SIG-M5 treated with dmso at 0.1 percent for 504 hours (cell line): ENCODE measurements at regions not wholly inside any gene's neighbourhood (a gene's known extent, or its start where the extent isn't known, plus 50 kb on each side); places are given as distances from the start of the nearest gene placed in this dataset.
"Not testable (repeated sequence)": the region's sequence is repeated elsewhere in the genome, so short reads cannot be mapped to it uniquely, and the experiment has no call there.

ENCODE experiments used
- DNase-seq: peaks from one replicate; lab custom pipeline; 2025; ENCODE audit not compliant: unreplicated experiment; lab: John Stamatoyannopoulos, UW

DNA sequence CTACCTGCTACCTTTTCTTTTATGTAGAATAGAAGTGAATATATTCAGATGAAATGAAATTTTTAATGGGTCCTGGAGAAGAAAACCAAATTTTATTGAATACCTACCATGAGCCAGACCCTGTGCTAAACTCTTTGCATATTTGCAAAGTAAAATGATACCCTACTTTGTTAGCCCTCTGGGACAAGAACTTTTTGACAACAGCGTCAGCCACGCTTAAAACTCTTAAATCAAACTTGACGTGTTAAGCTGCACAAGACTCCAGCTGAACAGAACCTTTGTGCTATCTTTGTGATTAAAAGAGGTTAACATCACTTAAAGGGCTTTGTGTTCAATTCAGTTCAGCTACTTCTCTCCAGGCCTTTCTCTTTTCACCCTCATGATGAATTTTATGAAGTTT lies 316.5 kb downstream of the MEX3B start:
- DNase-seq: no peak

DNA sequence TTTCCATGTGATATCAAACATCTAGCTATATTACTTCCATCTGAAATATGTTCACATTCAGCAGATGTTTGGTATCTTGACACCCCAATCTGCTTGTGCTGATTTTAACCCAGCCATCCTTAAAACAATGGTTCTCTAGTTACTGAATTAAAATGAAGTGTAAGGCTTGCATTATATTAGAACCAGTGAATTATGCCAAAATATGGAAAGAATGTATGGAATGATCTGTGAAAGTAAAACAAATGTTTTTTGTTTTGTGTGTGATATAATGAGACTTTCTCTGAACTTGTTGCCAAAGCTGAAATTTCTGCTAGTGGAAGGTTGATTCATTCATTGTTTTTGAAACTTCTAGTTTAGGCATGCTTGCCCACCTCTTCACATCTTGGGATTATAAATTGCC lies 317.1 kb downstream of the MEX3B start:
- no peak for DNase-seq

DNA sequence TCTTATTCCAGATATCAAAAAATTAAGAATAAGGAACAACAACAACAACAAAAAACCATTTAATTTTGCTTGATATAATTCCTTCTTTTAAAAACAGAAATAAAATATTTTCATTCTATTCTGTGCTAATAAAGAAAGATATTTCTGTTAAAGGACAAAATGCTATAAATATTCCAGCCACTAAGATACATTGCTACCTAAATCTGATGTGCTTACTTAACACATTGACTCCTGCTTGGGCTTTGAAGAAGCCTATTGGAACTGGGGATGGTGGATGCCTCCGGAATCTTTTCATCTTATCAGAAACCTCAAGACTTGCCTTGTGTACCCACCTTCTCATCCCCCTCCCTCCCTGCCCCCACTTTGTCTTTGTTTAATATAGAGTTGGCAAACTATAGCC lies 320.2 kb downstream of the MEX3B start:
- DNase-seq: no peak

DNA sequence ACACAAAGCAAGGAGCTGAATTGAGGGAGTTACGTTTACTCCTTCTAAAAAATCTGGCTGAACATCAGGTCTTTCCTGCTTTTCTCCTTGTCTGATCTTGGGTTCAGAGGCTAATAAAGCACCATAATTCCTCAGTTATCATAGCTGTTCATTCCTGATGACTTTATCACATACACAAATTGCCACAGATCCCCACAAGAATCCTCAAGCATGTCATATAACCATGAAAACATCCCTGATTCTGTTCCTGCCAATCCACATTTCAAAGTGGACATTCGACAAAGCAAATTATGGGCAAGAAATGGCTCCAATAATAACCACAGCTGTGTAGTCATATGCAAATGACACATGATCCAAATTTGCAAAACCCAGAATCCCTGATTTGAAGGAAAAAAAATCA lies 321.3 kb downstream of the MEX3B start:
- DNase-seq: no peak

DNA sequence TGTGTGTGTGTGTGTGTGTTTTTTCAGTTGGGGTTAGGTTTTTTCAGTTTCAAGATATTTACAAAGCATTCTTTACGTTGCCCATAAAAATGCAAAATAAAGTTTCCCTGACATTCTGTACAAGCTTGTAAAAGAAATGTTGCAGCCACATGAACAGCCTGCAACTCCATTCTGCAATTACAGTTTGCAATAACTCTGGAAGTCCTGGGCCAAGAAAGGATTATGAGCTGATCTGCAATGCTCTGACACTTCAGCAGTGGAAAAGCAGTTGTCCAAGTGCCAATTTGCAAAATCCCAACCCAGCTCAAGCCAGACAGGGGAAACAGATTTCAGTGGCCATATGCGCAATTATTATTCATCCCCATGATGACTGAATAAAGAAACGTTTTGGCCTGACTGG lies 322.1 kb downstream of the MEX3B start:
- no peak for DNase-seq

DNA sequence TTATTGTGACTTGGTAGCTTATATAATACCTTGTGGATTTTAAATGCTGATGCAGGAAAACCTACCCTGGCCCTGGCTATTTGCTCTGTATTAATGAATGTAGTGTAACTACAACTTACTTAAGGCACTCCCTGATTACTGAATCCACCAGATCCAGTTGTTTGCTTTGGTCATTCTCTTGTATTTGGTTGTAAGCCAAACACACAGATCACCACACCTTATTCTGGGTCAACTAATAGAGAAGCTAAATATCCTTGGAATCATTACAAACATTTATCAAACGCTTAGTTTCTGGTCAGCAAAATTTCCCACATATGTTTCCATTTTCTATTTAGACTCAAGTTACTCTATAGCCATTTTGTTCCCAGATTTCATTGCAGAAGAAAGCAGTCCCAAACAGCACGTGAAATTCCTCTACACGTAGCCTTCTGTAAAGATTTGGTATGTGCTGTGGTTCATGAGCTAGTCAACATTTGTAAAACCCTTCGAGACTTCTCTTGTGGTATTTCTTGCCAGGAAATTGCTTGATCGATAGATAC lies 322.6 kb downstream of the MEX3B start:
- DNase-seq: no peak

DNA sequence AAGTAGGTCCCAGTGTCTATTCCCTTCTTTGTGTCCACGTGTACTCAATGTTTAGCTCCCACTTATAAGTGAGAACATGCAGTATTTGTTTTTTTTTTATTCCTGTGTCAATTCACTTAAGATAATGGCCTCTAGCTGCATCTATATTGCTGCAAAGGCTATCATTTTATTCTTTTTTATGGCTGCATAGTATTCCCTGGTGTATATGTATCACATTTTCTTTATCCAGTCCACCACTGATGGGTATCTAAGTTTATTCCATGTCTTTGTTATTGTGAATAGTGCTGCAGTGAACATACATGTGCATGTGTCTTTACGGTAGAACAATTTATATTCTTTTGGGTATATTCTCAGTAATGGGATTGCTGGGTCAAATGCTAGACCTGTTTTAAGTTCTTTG lies 329.4 kb downstream of the MEX3B start:
- not testable (repeated sequence) for DNase-seq

DNA sequence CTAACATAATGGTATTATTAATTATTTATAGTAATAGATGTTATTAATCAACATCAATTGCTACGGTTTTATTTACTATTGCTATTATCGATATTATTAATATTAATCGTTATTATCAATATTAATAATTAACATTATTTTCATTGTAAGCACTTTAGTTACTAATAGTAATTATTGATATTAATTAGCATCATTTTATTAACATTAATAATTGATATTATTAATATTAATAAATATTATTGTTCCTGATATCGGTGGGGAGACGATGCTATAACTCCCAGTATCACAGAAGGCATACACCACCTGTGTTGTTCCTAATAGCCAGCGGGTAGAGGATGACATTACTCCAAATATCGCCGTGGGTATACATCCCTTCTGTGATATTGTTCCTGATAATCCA lies 335.5 kb downstream of the MEX3B start:
- DNase-seq: no peak

DNA sequence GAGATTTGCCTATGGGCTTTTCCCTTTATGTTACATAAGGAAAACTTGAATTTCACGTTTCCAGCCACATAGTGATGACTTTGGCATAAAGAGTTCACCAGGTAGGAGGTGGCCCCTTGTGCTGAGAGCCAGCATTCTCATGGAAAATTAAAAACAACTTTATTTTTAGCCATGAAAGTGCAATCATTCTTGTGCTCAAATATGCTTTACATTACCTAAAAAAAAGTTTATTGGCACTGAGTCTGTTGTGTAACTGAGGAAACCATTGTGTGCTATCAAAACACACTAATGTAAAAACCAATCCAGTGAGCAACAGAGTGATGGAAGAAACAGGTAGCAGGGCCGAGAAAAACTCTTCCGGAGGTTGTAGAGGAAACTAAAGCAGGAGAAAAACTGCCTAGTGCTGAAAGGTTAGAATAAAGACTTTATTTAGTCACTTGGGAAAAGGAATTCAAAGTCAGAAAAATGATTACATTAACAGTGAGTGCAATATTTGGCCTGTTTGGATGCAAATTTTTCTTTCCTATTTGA lies 332.9 kb upstream of the TMC3 start:
- DNase-seq: not testable (repeated sequence)

DNA sequence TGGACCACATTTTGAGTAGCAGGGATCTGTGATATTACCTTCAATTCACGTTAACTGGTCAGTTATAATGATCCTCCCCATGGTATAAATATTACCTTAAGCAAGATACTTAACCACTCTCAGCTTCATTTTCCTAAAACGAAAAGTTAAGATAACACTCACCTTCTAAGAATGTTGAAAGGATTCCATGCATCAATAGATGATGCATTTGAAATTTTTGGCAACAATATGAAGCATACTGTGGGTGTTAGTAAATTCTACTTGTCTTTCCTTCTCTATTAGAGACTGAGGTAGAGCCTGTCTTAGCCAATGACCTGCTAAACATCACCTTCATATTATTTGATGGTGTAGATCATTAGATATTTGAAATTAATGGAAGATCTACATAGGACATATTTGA lies 331.7 kb upstream of the TMC3 start:
- not testable (repeated sequence) for DNase-seq

DNA sequence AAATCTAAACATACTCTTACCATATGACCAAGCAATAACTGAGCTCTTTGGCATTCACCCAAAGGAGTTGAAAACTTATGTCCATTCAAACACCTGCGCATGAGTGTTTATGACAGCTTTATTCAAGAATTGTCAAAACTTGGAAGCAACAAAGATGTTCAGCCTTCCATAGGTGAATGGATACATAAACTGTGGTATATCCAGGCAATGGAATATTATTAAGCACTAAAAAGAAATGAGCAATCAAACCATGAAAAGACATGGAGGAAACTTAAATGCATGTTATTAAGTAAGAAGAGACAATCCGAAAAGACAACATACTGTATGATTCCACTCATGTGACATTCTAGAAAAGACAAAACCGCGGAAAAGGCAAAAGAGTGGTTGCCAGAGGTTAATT lies 312.0 kb upstream of the TMC3 start:
- DNase-seq: no peak

DNA sequence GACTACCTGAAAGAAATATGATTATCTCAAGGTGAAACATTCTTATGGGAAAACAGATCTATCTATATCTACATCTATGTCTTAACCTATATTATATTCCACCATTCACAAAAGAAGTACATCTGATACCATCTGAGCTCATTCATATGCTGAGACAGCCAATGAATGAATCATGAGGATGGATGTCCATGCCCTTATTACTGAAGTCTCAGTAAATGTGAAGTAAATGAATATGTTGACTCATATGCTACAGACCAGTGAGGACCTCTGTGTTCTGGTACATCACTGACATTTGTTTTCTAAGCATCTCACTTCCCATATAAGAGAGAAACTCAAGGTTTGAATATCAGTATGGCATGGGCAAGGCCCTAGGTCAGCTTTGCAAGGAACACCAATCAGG lies 311.2 kb upstream of the TMC3 start:
- no peak for DNase-seq

DNA sequence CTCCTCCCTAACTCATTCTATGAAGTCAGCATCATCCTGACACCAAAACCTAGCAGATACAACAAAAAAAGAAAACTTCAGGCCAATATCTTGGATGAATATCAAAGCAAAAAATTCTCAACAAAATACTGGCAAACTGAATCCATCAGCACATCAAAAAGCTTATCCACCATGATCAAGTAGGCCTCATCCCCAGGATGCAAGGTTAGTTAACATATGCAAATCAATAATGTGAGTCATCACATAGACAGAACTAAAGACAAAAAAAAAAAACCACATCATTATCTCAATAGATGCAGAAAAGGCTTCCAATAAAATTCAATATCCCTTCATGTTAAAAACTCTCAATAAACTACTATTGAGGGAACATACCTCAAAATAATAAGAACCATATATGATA lies 306.8 kb upstream of the TMC3 start:
- no peak for DNase-seq

DNA sequence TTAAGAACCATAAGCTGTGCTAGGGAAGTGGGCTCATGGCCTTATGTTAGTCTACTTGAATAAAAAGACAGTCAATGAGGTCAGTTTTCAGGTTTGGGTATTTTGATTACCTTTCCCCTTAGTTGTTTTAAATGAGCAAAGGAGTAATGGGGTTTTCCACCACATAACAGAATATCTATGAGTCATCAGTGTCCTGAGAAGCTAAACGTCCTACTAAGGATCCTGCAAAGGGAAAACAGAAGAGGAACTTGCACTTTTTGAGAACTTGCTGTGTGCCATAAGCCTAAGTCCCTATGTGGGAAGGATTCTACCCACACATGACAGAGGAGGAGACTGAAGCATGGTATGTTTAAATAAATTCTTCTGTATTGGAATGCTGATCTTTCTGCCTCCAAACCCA lies 292.8 kb upstream of the TMC3 start:
- no peak for DNase-seq

DNA sequence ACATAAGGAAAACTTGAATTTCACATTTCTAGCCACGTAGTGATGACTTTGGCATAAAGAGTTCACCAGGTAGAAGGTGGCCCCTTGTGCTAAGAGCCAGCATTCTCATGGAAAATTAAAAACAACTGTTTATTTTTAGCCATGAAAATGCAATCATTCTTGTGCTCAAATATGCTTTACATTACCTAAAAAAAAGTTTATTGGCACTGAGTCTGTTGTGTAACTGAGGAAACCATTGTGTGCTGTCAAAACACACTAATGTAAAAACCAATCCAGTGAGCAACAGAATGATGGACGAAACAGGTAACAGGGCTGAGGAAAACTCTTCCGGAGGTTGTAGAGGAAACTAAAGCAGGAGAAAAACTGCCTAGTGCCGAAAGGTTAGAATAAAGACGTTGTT lies 287.0 kb upstream of the TMC3 start:
- DNase-seq: no peak

DNA sequence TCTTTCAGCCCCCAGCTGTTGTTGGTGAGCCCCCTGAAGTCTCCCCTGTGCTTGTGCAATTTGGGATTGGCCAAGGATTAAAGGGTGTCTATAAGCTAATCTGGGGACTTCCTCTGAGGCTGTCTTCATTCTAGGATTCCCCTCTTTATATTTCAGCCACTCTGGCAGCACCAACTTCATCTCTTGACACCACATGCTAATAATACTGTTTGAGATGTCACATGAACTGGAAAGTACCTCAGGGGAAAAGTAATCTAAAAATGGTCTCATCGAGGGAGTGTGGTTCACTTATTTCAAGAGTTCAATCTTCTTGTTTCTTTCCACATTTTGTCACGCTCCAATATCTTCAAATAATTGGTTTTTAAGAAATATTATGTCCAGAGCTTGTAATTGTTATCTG lies 279.2 kb upstream of the TMC3 start:
- no peak for DNase-seq

DNA sequence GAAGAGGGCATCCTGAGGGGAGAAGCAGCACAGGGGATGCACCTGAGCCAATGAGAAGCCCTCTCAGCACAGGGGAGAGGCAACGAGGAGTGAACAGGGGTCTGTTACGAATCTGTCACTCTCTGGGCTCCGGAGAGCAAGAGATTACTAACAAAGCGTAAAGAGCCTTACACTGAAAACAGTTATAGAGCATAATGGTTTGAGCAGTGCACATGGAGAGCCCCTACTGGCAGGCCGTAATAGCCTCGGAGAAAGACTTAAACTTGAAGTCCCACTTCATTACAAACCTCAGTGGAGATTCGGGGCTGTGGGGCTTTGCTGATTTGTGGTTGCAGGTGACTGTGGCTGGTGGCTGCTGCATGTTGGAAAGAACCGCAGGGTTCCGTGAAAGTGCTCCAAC lies 271.5 kb upstream of the TMC3 start:
- DNase-seq: no peak

DNA sequence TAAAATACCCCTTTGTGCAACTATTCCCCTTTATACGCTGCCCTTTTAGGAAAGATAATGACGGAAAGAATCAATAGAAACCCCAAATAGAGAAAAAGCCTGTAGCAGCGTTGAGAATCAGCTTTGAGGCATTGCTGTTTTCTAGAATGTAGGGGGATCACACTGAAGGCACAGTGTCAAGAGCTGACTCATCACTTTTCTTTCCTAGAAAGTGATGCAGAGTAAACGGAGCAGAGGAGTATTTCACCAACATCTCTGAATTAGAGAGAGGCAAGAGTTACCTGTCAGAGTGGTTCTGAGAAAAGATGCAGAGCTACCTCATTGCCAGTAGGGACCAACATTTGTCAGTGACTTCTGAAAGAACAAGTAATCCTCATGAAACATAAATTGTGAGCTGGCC lies 269.8 kb upstream of the TMC3 start:
- DNase-seq: no peak

DNA sequence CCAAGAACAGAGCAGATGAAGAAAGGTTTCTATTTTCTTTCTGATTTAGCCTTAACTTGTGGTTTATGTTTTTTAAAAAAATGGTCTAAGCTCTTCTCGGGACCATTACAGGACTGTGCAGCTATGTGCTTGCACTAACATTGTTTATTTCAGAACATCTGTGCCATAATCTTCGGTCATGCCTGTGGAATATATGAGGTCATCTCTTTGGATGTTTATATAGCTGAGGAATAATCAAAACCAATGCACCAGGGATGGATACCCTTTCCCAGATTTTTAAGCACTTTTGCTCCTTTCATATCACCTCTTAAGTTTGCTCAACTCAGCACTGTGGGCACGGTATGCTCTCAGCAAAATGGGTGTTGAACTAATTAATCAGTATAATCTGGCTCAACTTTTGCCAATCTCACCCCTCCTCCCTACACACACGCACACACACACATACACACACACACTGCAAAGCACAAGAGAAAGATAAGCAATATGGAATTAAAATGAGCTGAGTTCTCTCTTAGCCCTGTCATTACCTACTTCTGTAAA lies 268.5 kb upstream of the TMC3 start:
- no peak for DNase-seq

DNA sequence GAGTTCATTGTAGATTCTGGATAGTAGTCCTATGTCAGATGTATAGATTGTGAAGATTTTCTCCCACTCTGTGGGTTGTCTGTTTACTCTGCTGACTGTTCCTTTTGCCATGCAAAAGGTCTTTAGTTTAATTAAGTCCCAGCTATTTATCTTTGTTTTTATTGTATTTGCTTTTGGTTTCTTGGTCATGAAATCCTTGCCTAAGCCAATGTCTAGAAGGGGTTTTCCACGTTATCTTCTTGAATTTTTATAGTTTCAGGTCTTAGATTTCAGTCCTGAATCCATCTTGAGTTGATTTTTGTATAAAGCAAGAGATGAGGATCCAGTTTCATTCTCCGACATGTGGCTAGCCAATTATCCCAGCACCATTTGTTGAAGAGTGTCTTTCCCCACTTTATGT lies 262.1 kb upstream of the TMC3 start:
- DNase-seq: not testable (repeated sequence)

DNA sequence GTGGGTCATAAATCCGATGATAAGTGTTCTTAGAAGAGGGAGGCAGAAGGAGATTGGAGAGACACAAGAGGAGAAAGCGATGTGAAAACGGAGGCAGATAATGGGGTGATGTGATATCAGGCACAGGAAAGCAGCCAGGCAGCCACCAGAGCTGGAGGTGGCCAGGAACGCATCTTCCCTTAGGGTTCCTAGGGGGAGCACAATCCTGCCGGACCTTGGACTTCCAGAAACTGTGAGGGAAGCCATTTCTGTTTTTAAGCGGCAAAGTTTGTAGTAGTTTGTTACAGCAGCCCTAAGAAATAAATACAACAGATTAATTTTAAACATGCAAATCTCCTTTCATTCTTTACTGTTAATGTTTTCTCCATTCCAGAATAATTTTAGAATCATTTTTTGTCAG lies 259.9 kb upstream of the TMC3 start:
- peak; percentile 3 for DNase-seq

DNA sequence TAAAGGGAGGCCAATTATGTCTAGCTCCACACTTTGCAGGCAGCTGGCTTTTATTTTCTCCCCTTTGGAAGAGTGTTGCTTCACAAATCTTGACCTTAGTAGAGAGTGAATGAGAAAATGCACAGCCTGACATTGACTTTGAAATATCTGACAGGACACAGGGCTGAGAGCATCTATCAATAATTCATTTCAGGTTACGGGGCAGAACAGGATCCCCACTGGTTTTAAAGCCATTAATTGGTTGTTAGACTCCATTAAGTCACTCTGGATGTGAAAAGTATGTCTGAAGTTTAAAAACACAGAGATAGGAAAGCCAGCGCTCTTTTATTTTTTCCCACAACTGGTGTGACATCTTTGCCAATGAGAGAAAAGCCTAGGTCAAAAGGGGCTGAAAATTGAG lies 251.9 kb upstream of the TMC3 start:
- no peak for DNase-seq

DNA sequence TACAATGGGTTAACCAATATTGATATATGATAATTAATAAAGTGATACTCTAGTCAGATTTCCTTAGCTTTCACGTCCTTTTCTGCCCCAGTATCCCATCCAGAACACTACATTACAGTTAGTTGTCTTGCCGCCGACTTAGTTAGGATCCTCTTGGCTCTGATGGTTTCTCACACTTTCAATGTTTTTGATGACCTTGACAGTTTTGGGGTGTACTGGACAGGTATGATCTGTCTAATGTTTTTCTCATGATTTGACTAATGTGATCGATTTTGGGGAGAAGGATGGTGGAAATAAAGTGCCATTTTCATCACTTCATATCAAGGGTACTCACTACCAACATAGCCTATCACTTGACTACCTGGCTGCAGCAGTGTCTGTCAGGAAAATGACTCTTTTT lies 245.0 kb upstream of the TMC3 start:
- no peak for DNase-seq
